ENCODE measurements at regions not wholly inside any gene's neighbourhood (a gene's known extent, or its start where the extent isn't known, plus 50 kb on each side); places are given as distances from the start of the nearest gene placed in this dataset.

DNA sequence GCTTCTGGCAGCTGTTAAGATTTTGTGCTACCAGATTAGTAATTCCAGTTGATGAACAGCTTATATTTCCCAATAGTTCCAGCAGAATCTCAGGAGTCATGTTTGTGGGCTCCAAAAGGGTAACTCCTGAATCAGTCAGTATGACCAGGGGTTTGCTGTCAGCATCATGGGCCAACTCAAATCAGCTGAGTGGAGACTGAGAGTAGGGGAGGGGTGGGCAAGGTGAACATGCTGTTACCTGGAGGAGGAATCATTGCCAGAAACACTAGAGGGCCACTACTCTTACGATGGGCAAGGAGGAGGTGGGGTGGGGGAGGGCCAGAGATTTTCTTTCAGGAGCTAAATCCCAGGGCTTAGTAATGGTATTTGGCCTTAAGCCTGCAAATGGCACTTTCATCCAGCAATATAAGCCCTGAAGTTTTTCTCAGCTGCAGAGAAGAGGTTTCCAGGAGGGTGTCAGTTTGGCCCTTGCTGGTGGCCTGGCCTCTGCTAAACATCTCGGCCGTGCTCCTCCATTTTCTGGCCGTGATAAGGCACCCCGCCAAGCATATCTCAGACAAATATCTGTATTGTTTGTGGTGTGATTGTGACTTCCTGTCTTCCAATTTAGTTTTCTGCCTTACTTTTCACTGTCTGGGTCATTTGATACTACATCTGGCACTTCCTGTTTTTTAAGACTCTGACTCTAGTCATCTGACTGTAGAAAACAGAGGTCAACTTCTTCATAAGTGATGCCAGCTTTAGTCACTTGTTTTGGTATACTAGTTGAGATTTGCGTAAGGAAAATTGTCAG is 120.5 kb upstream of the CXCR4 start (continued):
- TF ChIP-seq TBL1XR1 (IDR thresholded peaks at IDR 0.05; ENCODE audit: low read depth, low read length) (peak; percentile 82; the same call in 1 of the 2 replicates), NR2C1 (IDR thresholded peaks at IDR 0.05) (peak; percentile 54), SREBF2 (IDR thresholded peaks at IDR 0.05; ENCODE audit: low read length) (no peak), SRF (IDR thresholded peaks at IDR 0.05; ENCODE audit: low read depth in 2 of 2, low read length in 2 of 2) (no peak), GABPA (IDR thresholded peaks at IDR 0.05; ENCODE audit: low read depth) (no peak), NFXL1 (IDR thresholded peaks at IDR 0.05; ENCODE audit: borderline replicate concordance) (no peak), FOXM1 (IDR thresholded peaks at IDR 0.05; ENCODE audit: low read depth, low read length) (no peak), CBX5 (IDR thresholded peaks at IDR 0.05; ENCODE audit: low read depth) (no peak), FOS (IDR thresholded peaks at IDR 0.05; ENCODE audit: borderline replicate concordance, extremely low read depth, insufficient read length) (no peak), NR2C2 (IDR thresholded peaks at IDR 0.05; ENCODE audit: borderline replicate concordance, control insufficient read depth, insufficient read length, low read depth) (no peak), KDM1A (IDR thresholded peaks at IDR 0.05; ENCODE audit: borderline replicate concordance) (no peak), ZNF384 (IDR thresholded peaks at IDR 0.05; ENCODE audit: borderline replicate concordance, low read depth, low read length) (no peak), STAT1 (conservative IDR thresholded peaks at IDR 0.05) (no peak), LARP7 (IDR thresholded peaks at IDR 0.05) (no peak), BACH1 (IDR thresholded peaks at IDR 0.05; ENCODE audit: borderline replicate concordance) (no peak; the same call in 1 of the 2 replicates), NFIC (IDR thresholded peaks at IDR 0.05; ENCODE audit: low read depth, low read length) (peak; percentile 57; the same call in 1 of the 2 replicates), TCF12 (IDR thresholded peaks at IDR 0.05; ENCODE audit: low read depth, low read length) (no peak; the same call in 1 of the 2 replicates), MYB (IDR thresholded peaks at IDR 0.05; ENCODE audit: borderline replicate concordance, low read depth, low read length) (peak; percentile 82; the same call in 1 of the 2 replicates), BCL11A (IDR thresholded peaks at IDR 0.05; ENCODE audit: low read depth, low read length) (no peak), FOXK2 (IDR thresholded peaks at IDR 0.05) (peak; percentile 56; the same call in 1 of the 2 replicates)
- TF ChIP-seq, protein P1, sequence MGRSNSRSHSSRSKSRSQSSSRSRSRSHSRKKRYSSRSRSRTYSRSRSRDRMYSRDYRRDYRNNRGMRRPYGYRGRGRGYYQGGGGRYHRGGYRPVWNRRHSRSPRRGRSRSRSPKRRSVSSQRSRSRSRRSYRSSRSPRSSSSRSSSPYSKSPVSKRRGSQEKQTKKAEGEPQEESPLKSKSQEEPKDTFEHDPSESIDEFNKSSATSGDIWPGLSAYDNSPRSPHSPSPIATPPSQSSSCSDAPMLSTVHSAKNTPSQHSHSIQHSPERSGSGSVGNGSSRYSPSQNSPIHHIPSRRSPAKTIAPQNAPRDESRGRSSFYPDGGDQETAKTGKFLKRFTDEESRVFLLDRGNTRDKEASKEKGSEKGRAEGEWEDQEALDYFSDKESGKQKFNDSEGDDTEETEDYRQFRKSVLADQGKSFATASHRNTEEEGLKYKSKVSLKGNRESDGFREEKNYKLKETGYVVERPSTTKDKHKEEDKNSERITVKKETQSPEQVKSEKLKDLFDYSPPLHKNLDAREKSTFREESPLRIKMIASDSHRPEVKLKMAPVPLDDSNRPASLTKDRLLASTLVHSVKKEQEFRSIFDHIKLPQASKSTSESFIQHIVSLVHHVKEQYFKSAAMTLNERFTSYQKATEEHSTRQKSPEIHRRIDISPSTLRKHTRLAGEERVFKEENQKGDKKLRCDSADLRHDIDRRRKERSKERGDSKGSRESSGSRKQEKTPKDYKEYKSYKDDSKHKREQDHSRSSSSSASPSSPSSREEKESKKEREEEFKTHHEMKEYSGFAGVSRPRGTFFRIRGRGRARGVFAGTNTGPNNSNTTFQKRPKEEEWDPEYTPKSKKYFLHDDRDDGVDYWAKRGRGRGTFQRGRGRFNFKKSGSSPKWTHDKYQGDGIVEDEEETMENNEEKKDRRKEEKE (IDR thresholded peaks at IDR 0.05): no peak
- TF ChIP-seq, protein P2, sequence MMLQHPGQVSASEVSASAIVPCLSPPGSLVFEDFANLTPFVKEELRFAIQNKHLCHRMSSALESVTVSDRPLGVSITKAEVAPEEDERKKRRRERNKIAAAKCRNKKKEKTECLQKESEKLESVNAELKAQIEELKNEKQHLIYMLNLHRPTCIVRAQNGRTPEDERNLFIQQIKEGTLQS (IDR thresholded peaks at IDR 0.05; ENCODE audit: borderline replicate concordance, extremely low read depth, low read depth, low read length): no peak
- TF ChIP-seq, protein P3, sequence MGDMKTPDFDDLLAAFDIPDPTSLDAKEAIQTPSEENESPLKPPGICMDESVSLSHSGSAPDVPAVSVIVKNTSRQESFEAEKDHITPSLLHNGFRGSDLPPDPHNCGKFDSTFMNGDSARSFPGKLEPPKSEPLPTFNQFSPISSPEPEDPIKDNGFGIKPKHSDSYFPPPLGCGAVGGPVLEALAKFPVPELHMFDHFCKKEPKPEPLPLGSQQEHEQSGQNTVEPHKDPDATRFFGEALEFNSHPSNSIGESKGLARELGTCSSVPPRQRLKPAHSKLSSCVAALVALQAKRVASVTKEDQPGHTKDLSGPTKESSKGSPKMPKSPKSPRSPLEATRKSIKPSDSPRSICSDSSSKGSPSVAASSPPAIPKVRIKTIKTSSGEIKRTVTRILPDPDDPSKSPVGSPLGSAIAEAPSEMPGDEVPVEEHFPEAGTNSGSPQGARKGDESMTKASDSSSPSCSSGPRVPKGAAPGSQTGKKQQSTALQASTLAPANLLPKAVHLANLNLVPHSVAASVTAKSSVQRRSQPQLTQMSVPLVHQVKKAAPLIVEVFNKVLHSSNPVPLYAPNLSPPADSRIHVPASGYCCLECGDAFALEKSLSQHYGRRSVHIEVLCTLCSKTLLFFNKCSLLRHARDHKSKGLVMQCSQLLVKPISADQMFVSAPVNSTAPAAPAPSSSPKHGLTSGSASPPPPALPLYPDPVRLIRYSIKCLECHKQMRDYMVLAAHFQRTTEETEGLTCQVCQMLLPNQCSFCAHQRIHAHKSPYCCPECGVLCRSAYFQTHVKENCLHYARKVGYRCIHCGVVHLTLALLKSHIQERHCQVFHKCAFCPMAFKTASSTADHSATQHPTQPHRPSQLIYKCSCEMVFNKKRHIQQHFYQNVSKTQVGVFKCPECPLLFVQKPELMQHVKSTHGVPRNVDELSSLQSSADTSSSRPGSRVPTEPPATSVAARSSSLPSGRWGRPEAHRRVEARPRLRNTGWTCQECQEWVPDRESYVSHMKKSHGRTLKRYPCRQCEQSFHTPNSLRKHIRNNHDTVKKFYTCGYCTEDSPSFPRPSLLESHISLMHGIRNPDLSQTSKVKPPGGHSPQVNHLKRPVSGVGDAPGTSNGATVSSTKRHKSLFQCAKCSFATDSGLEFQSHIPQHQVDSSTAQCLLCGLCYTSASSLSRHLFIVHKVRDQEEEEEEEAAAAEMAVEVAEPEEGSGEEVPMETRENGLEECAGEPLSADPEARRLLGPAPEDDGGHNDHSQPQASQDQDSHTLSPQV (IDR thresholded peaks at IDR 0.05): peak; percentile 89

Measured in GM12878 (cell line).